GM13976 (cell line): ENCODE measurements at regions not wholly inside any gene's neighbourhood (a gene's known extent, or its start where the extent isn't known, plus 50 kb on each side); places are given as distances from the start of the nearest gene placed in this dataset.
A peak's percentile ranks its signal among the peaks of the same experiment; 100 is the strongest.

Experiments used
- DNase-seq: peaks from one replicate; pipeline ENCODE4 v3.0.0; 2012; ENCODE audit warnings: low spot score
- CTCF ChIP-seq: IDR thresholded peaks from 2 replicates; pipeline ENCODE4 v1.5.1; 2012; ENCODE audit warnings: borderline replicate concordance, mild to moderate bottlenecking; ENCODE audit not compliant: insufficient read depth; ENCODE audit errors: extremely low read depth, missing control alignments, control extremely low read depth
- in situ Hi-C: fragments of 300-500 bp; cut with MboI; formaldehyde crosslinking; loops from one replicate; pipeline ENCODE4 v1.12.0; 2022; ENCODE audit warnings: low sequenced_read_pairs, mixed read lengths, inconsistent platforms; ENCODE audit not compliant: unreplicated experiment

- in situ Hi-C loops: no loop called here
- TF ChIP-seq CTCF: no peak
- DNase-seq: no peak
Measured at GRCh38 chr2:217328622-217328978, 468.7 kb upstream of the TNP1 start.

- in situ Hi-C loops: no loop called here
- DNase-seq: no peak
- TF ChIP-seq CTCF: no peak
Measured at GRCh38 chr2:217327953-217328621, 468.2 kb upstream of the TNP1 start.

- no peak for TF ChIP-seq CTCF
- in situ Hi-C loops: no loop called here
- DNase-seq: no peak
Measured at GRCh38 chr2:217326238-217327022, 466.6 kb upstream of the TNP1 start.

GRCh38 chr2:217325816-217326215 is 466.0 kb upstream of the TNP1 start:
- TF ChIP-seq CTCF: no peak
- in situ Hi-C loops: no loop called here
- DNase-seq: no peak

- in situ Hi-C loops: no loop called here
- TF ChIP-seq CTCF: no peak
- no peak for DNase-seq
Measured at GRCh38 chr2:217325251-217325650, 465.4 kb upstream of the TNP1 start.

GRCh38 chr2:217316743-217317142 is 456.9 kb upstream of the TNP1 start:
- no peak for TF ChIP-seq CTCF
- in situ Hi-C loops: no loop called here
- DNase-seq: peak; percentile 41
